AG04449 (cell line): ENCODE measurements at regions not wholly inside any gene's neighbourhood (a gene's known extent, or its start where the extent isn't known, plus 50 kb on each side); places are given as distances from the start of the nearest gene placed in this dataset.

Experiments
- CTCF ChIA-PET: fragments of 350-600 bp; formaldehyde crosslinking; extraction: SDS; loops from one replicate; lab custom pipeline; 2021; ENCODE audit warnings: antibody characterized with exemption; lab: Yijun Ruan, JAX
- POLR2A ChIA-PET: fragments of 400-600, 350-600 bp; formaldehyde crosslinking; extraction: SDS; loops from one replicate; lab custom pipeline; 2020; ENCODE audit warnings: antibody characterized with exemption, inconsistent platforms; lab: Yijun Ruan, JAX
- DNase-seq: peaks from one replicate; pipeline ENCODE4 v3.0.0-alpha.2; 2010; ENCODE audit warnings: low read depth, low spot score
- H3K4me3 ChIP-seq: 2 replicates; pipeline ENCODE4 v1.5.1; 2011; ENCODE audit warnings: low read depth, mild to moderate bottlenecking, control low read depth, low read length
- CTCF ChIP-seq: IDR thresholded peaks from one replicate; pipeline ENCODE4 v1.5.1; 2011; ENCODE audit warnings: mild to moderate bottlenecking, moderate library complexity, low read length, control low read depth, inconsistent platforms; ENCODE audit not compliant: insufficient read depth; ENCODE audit errors: missing control alignments

GRCh38 chr13:68063181-68063580 lies 833.0 kb upstream of the PCDH9 start:
- H3K4me3 ChIP-seq, result no peak overlapping the region
- CTCF ChIA-PET, result no interaction called here
- no peak for DNase-seq
- no peak for TF ChIP-seq CTCF
- POLR2A ChIA-PET, result no interaction called here

- POLR2A ChIA-PET, result no interaction called here
- no peak for DNase-seq
- no peak overlapping the region for H3K4me3 ChIP-seq
- no peak for TF ChIP-seq CTCF
- CTCF ChIA-PET, result no interaction called here
Measured at GRCh38 chr13:68057836-68058235, 827.7 kb upstream of the PCDH9 start.

- no peak for DNase-seq
- POLR2A ChIA-PET, result no interaction called here
- CTCF ChIA-PET, result no interaction called here
- no peak overlapping the region for H3K4me3 ChIP-seq
- TF ChIP-seq CTCF, result no peak
Measured at GRCh38 chr13:68056816-68057710, 826.9 kb upstream of the PCDH9 start.

- ChIA-PET POLR2A (no interaction called here), CTCF (no interaction called here)
- no peak overlapping the region for H3K4me3 ChIP-seq
- TF ChIP-seq CTCF, result no peak
- no peak for DNase-seq
Measured at GRCh38 chr13:68051910-68052309, 821.8 kb upstream of the PCDH9 start.

- no peak for DNase-seq
- no peak overlapping the region for H3K4me3 ChIP-seq
- POLR2A ChIA-PET, result no interaction called here
- CTCF ChIA-PET, result no interaction called here
- no peak for TF ChIP-seq CTCF
Measured at GRCh38 chr13:68050761-68051160, 820.6 kb upstream of the PCDH9 start.

- H3K4me3 ChIP-seq, result no peak overlapping the region
- no peak for DNase-seq
- ChIA-PET CTCF (no interaction called here), POLR2A (no interaction called here)
- no peak for TF ChIP-seq CTCF
Measured at GRCh38 chr13:68048802-68049359, 818.7 kb upstream of the PCDH9 start.
